ENCODE measurements at regions not wholly inside any gene's neighbourhood (a gene's known extent, or its start where the extent isn't known, plus 50 kb on each side); places are given as distances from the start of the nearest gene placed in this dataset.

DNA sequence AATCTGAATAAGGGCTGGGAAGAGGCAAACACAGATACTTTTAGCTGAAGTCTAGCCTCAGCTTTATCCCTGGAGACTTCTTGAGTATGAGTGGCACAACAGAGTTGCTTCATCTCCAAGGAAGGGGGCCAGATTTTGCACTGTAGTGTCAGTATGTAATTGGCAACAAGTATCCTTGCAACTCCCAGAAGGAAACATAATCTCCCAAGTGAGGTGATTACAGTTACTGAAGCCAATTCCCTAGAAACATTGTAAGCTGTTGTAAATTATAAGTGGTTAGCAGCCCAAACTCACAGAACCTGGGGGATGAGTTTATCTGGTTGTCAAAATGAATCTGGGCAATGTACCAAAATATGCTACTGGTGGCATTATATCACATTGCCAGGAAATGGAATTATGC is 2065.7 kb upstream of the PCDH20 start:
- TF ChIP-seq CTCF (IDR thresholded peaks at IDR 0.05; ENCODE audit: low read depth, low read length, missing control alignments): no peak
- in situ Hi-C loops (cut with HindIII; ENCODE audit: low sequenced_read_pairs): no loop called here
- no peak overlapping the region for H3K4me3 ChIP-seq (ENCODE audit: low read depth, low read length)
- DNase-seq (ENCODE audit: low read depth): peak; percentile 23

DNA sequence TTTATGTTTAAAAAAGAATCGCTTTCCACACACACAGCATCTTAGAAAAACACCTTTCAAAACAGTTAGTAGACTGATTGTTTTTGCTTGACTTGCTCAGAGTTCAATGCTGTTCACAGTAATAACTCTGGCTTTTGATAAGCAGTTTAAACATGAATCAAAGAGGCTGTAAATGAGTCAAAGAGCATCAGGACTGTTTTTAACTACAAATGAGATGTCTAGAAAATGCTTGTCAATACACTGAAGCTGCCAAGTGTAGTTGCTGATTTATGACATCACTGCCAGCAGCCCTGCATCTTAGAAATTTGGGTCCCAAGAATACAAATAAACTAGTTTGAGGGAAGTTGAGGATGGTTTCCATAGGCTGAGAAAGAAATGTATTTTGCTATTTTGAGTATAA is 2057.1 kb upstream of the PCDH20 start:
- in situ Hi-C loops (cut with HindIII; ENCODE audit: low sequenced_read_pairs): no loop called here
- no peak for DNase-seq (ENCODE audit: low read depth)
- H3K4me3 ChIP-seq (ENCODE audit: low read depth, low read length): no peak overlapping the region
- no peak for TF ChIP-seq CTCF (IDR thresholded peaks at IDR 0.05; ENCODE audit: low read depth, low read length, missing control alignments)

- no peak overlapping the region for H3K4me3 ChIP-seq (ENCODE audit: low read depth, low read length)
- in situ Hi-C loops (cut with HindIII; ENCODE audit: low sequenced_read_pairs): no loop called here
- TF ChIP-seq CTCF (IDR thresholded peaks at IDR 0.05; ENCODE audit: low read depth, low read length, missing control alignments): no peak
- DNase-seq (ENCODE audit: low read depth): no peak
Observed at GRCh38 chr13:63463782-63464610, 2048.3 kb upstream of the PCDH20 start.

DNA sequence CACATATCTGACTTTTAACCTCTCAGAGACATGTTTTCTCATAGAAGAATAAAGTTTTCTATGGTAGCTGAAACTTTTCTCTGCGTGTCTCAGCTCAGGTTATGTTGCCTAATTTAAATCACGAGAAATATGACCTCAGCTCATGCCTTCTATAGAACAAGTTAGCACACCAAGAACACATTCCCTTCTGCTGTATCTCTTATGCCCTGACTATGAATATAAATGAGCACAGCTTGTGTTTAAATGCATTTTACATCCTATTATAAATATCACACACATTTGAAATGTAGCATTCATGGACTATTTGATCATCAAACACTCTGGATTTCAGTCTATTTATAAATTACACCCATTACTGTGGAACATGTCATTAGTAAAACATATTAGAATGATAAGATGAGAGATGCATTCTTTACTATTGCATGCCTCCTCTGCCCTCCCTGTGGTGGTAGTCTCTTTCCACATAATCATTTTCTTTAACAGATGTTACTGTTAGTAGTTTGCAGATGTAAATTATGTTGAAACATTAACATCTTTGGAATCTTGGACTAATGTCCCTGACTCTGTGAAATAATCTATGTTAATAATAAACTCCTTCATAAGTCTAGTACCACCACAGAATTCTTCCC is 2044.9 kb upstream of the PCDH20 start:
- no peak for TF ChIP-seq CTCF (IDR thresholded peaks at IDR 0.05; ENCODE audit: low read depth, low read length, missing control alignments)
- H3K4me3 ChIP-seq (ENCODE audit: low read depth, low read length): no peak overlapping the region
- in situ Hi-C loops (cut with HindIII; ENCODE audit: low sequenced_read_pairs): no loop called here
- no peak for DNase-seq (ENCODE audit: low read depth)

DNA sequence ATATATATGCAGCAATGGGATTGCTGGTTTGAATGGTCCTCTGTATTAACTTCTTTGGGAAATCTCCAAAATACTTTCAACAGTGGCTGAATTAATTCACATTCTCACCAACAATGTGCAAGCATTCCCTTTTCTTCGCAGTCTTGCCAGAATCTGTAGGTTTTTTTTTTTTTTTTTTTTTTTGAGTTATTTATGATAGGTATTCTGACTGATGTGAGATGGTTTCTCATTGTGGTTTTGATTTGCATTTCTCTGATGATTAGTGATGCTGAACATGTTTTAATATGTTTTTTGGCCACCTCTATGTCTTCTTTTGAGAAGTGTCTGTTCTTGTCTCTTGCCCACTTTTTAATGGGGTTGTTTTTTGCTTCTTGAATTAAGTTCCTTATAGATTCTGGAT is 2041.5 kb upstream of the PCDH20 start:
- DNase-seq (ENCODE audit: low read depth): no peak
- H3K4me3 ChIP-seq (ENCODE audit: low read depth, low read length): no peak overlapping the region
- TF ChIP-seq CTCF (IDR thresholded peaks at IDR 0.05; ENCODE audit: low read depth, low read length, missing control alignments): no peak
- in situ Hi-C loops (cut with HindIII; ENCODE audit: low sequenced_read_pairs): no loop called here

DNA sequence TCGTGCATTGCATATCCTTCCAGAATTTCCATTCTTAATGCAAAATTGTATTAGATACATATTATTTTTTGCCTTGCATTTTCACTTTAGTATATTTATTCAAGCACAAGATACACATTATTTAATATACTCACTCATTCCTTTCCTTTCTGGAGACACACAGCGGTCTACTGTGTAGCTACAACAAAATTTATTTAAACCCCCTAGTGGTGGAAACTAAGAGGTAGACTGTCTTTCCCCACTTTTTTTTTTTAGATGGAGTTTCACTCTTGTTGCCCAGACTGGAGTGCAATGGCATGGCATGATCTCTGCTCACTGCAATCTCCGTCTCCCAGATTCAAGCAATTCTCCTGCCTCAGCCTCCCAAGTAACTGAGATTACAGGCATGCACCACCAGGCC is 2040.3 kb upstream of the PCDH20 start:
- no peak overlapping the region for H3K4me3 ChIP-seq (ENCODE audit: low read depth, low read length)
- in situ Hi-C loops (cut with HindIII; ENCODE audit: low sequenced_read_pairs): no loop called here
- no peak for DNase-seq (ENCODE audit: low read depth)
- peak; percentile 12 for TF ChIP-seq CTCF (IDR thresholded peaks at IDR 0.05; ENCODE audit: low read depth, low read length, missing control alignments)
